Astrocyte of the cerebellum (primary cell): ENCODE measurements at regions not wholly inside any gene's neighbourhood (a gene's known extent, or its start where the extent isn't known, plus 50 kb on each side); places are given as distances from the start of the nearest gene placed in this dataset.

Source experiments
- DNase-seq: peaks from one replicate; pipeline ENCODE4 v3.0.0-alpha.2; 2011; ENCODE audit warnings: low read depth
- H3K4me3 ChIP-seq: 2 replicates; pipeline ENCODE4 v1.5.1; 2011; ENCODE audit warnings: mild to moderate bottlenecking, low read depth, low read length, moderate library complexity
- in situ Hi-C: cut with HindIII; loops from 2 replicates; pipeline ENCODE4 v1.10.0; 2017; ENCODE audit warnings: low sequenced_read_pairs
- TF ChIP-seq, protein P1 (sequence below): IDR thresholded peaks from 2 replicates; pipeline ENCODE4 v1.5.1; 2012; ENCODE audit warnings: low read length, low read depth, moderate library complexity, mild to moderate bottlenecking; ENCODE audit errors: missing control alignments

- in situ Hi-C loops: no loop called here
- no peak overlapping the region for H3K4me3 ChIP-seq
- DNase-seq: no peak
- TF ChIP-seq, protein P1, sequence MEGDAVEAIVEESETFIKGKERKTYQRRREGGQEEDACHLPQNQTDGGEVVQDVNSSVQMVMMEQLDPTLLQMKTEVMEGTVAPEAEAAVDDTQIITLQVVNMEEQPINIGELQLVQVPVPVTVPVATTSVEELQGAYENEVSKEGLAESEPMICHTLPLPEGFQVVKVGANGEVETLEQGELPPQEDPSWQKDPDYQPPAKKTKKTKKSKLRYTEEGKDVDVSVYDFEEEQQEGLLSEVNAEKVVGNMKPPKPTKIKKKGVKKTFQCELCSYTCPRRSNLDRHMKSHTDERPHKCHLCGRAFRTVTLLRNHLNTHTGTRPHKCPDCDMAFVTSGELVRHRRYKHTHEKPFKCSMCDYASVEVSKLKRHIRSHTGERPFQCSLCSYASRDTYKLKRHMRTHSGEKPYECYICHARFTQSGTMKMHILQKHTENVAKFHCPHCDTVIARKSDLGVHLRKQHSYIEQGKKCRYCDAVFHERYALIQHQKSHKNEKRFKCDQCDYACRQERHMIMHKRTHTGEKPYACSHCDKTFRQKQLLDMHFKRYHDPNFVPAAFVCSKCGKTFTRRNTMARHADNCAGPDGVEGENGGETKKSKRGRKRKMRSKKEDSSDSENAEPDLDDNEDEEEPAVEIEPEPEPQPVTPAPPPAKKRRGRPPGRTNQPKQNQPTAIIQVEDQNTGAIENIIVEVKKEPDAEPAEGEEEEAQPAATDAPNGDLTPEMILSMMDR: no peak
These were observed 159.6 kb upstream of the KLF3 start for GRCh38 chr4:38504396-38504715.

GRCh38 chr4:38509551-38509950, 154.4 kb upstream of the KLF3 start:
- TF ChIP-seq, protein P1: no peak
- H3K4me3 ChIP-seq: no peak overlapping the region
- in situ Hi-C loops: no loop called here
- no peak for DNase-seq

GRCh38 chr4:38510201-38510600, 153.8 kb upstream of the KLF3 start:
- in situ Hi-C loops: no loop called here
- TF ChIP-seq, protein P1: no peak
- no peak overlapping the region for H3K4me3 ChIP-seq
- DNase-seq: peak; percentile 12

DNA sequence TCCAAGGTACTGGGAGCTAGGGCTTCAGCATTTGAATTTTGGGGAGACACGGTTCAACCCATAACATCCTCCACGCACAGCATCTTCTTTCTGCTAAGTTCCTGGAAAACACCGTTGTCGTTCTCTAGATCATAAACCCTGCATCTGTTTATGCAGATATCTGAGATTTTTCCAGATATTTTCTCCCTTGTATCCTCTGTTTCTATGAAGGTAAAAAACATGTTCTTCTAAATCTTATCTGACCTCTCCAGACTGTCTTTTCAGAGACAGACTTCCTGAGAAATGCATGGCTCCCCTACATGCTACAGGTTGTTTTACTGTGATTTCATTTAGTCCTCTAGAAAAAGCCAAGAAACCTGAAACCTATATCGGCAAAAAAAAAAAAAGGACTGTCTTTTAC, 152.3 kb upstream of the KLF3 start:
- no peak for DNase-seq
- no peak overlapping the region for H3K4me3 ChIP-seq
- in situ Hi-C loops: no loop called here
- TF ChIP-seq, protein P1: no peak

DNA sequence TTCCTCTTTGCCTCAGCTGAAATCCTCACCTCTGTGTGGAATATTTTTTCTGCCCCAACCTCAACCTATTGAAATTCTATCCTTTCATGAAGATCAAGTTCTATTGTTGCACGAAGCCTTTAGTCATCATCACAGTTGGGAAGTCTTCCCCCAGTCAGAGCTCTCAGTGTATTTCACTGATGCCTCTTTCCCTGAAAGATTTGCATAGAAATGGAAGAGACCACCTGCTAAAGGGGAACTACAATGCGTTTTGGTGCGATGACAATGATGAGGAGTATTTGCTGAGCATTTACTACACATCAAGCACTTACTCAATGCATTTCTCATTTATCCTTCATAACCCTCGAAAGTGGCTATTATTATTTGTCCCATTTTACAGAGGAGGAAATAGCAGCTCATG, 151.2 kb upstream of the KLF3 start:
- no peak for DNase-seq
- in situ Hi-C loops: no loop called here
- no peak overlapping the region for H3K4me3 ChIP-seq
- TF ChIP-seq, protein P1: no peak

- H3K4me3 ChIP-seq: no peak overlapping the region
- no peak for DNase-seq
- TF ChIP-seq, protein P1: no peak
- in situ Hi-C loops: no loop called here
These were observed 149.4 kb upstream of the KLF3 start for GRCh38 chr4:38514465-38515146.
